Putamen (tissue), 1 donor: ENCODE measurements at regions not wholly inside any gene's neighbourhood (a gene's known extent, or its start where the extent isn't known, plus 50 kb on each side); places are given as distances from the start of the nearest gene placed in this dataset.

Experiments used
- DNase-seq: peaks from one replicate; pipeline ENCODE4 v3.0.0-alpha.2; 2016; ENCODE audit warnings: low spot score

DNA sequence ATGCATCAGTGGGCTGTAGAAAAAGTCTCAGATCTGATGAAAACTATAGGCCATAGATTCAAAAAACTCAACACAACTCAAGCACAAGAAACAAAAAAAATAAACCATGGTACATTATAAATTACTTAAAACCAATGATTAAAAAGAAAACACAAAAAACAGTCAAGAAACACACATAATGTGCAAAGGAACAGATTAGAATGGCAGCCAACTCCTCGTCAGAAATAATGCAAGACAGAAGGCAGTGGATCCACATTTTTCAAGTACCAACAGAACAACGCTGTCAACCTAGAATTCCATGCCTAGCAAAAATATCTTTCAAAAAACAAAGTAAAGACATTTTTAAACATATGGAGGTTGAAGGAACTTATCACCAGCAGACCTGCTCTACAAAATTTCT, 69.7 kb downstream of the PSMB1 start:
- no peak for DNase-seq

DNA sequence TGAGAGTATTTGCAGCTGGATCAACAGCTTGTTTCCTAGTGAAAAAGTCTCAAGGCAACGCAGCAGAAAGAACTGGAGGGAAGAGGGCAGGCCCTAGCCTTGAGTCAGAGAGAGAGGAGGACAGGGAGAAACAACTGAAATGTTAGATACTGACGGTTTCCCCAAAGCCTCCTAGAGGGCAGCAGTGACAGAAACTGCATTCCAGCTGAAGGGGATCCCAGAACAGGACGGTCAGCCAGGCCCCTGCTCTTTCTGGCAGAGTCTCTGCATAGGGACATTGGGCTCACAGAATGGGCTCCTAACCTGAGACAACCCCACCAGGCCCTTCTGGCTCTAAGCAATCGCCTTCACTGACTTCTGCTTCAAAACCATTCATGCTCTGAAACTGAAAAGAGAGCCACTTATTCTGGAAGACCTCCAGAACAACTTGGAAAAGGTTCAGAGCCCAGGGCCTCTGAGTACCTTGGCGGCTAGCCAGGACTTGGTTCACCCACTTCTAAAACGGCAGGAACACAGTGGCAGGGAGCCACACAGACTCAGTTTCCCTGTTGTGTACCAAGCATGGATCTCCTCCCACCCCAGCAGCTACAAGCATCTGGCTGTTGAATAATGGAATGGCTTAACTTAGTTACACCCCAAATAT, 72.9 kb downstream of the PSMB1 start:
- DNase-seq: peak; percentile 24

DNA sequence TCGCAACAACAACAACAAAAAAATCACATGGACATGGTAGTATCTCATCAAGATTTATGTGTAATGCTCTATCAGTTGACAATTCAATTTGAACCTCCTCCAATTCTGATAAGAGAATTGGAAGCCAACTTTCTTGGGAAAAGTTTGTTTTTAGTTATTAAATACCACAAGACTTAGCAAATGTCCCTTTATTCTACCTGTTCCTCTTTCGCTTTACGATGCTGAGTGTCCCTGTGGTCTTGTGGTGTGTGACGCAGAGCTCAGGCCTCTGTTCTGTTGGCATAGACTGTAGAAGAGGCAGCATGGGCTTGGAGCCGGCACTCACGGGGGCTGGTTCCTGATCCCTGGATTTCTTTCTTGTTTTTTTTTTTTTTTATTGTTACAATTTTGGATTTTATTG, 76.7 kb downstream of the PSMB1 start:
- no peak for DNase-seq

DNA sequence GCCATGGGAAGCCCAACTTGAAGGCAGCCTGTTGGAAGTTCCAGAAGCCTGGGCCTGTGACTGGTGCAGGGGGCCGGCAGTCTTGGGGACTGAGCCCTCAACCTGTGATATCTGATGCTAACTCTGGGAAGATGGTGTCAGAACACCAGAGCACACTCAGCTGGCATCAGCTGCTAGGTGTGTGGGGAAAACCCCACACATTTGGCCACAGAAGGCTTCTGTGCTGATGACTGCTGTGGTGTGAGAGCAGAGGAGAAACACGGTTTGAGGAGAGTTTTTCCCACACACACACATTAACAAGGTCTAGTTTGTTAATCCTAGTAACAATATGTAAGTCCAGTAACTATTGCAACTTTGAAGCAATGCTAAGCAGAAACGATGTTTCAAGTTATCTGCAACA, 78.0 kb downstream of the PSMB1 start:
- DNase-seq: no peak

DNA sequence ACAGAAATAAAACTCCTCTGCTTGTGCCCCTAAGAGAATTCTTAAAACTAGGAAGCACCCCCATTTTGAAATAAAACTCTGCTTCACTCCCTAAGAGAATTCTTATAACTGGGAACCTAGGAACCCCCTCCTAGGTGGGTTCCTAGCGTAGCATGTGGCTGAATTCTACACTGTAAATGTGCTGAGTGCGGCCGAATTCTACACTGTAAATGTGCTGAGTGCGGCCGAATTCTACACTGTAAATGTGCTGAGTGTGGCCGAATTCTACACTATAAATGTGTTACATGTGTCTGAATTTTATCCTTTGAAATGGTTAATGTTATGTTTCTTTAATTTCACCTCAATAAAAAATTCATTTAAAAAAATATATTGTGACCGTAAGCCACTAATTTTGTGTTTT, 79.3 kb downstream of the PSMB1 start:
- DNase-seq: no peak

DNA sequence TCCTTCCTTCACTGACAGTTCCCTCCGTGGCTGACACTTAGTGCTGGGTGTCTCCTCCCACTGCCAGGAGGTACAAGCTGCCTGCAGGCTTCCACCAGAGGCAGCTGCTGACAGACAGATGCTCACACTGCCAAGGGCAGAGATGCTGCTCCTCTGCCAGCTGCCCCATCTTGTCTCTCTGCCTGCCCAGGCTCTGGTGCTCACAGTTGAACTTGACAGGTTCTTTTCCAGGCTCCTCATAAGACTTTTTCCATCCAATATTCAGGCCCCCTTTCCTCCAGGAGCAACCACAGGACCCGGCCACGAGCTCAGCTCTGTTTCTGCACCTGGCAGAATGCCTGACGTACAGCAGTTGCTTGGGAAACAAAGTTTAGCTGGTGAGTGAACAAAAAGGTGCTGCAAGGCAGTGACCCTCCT, 79.8 kb downstream of the PSMB1 start:
- DNase-seq: peak; percentile 77

DNA sequence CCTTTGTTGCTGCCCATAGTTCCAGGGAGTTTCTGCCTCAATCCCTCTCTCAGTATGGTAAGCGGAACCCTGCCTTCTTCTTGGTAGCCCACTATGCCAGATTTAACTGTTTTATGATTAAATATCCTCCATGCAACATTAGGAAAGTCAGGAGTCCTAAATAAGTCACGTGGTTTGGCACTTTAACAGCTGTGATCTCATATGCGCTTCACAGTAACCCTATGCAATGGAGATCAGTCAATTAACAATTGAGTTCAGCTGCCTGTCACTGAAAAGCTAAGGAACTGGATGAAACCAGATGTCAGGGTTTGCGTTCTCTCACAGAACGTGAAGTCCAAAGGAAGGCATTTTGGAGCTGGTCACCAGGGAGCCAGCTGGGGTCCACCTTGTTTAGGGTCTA, 81.6 kb downstream of the PSMB1 start:
- no peak for DNase-seq

DNA sequence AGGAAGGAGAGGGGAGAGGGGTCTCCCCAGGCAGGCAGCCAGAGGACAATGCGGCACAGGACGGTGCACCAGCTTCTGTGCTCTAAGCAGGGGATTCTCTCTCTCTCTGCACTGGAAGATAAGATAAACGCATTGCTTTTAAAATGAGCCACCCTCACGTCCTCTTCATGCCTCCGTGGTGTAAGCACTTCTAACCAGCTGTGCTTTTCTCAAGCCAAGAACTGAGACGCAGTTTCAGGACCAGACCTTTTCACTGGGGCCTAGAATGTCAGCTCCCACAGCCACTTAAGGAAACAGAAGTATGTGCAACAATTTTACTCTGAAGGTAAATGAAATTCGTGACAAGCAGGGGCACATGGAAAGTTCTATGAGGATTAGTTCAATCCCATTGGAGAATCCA, 82.4 kb downstream of the PSMB1 start:
- DNase-seq: no peak

DNA sequence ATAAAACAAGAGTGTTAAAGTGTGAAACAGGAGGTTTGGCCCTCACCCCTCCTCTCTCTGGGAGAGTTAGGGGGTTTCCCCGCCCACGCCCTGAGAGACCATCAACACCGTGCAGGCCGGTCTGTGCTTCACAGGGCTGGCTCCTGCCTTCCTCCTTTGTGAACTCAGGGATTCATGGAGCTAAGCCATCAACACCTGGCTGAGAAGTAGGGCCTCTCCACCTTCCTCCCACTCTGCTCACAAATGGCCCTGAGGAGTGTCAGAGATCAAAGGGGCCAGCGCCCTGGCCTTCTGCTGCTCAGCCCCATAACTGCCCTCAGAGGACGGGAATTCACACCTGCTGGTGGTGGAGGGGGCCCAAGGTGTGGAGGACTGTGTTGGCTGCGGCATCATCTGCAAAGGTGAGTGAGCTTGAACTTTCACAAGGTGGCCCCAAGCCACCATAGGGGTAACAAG, 88.6 kb downstream of the PSMB1 start:
- DNase-seq: no peak

DNA sequence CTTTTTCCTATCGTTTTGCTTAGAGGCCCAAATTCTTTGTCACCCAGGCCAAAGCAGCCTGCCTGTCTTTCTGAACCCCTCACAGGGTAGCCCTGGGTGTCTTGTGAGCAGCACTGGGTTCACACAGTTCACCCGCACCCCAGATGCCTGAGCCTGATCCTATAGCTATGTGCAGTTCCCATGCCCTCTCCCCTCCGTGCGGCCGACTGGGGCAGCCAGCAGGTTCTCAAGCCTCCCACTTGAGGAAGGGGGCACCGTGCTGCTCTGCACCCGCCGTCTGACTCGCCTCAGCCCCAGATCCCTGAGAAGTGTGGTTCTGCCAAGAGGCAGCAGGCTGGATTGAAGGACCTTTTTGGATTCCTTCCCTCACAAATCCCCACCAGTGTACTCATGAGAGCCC, 89.0 kb downstream of the PSMB1 start:
- DNase-seq: no peak

DNA sequence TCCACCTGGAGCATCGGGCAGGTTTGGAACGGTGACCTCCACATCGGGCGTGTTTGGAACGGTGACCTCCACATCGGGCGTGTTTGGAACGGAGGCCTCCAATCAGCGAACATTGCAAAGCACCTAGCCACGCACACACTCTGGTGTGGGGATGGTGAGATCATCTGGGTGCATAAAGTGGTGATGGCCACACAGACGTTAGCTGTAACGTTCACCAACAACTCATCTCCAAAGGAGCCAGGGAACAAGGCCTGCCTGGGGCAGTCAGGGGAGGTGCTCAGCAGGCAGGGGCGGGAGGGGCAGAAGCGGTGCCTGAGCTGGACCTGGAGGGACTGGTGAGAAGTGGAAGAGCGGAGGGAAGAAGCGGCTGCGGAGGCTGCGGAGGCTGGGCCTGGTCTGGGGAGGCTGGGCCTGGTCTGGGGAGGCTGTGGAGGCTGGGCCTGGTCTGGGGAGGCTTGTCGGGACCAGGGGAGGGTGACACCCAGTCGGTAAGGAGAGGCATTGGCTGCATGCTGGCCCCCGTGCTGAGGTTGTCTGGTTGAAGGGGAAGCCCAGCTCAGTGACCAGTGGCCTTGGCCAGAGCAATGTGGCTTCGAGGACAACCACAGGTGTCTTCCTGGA, 89.9 kb downstream of the PSMB1 start:
- no peak for DNase-seq

DNA sequence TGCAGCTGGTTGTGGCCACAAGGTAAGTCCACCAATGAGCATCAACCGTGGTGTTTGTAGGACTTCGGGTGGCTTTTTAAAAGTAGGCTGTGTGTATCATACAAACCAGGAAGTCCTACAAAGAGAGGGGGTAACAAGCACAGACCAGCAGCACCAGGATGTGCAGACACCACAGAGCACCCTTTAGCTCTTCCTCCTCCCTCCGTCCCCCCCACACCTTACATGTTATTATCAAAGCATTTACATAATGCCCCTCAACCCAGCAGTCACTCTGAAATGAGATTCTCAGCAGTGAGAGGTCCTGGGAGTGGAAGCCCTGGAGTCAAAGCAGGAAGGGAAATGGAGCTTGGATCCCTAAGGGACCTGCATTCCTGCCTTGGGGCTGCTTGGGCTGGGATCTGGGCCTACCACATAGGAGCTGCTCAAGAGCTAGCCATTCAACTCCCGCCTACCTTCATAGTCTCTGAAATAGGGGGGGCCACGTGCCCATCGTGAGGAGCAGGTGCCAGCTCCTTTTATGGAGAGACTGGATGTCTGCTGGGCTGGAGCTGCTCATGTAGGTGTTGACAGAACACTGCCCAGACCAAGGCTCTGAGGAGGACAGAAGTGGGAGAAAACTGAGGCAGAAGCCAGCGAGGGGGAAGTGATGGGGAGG, 90.6 kb downstream of the PSMB1 start:
- no peak for DNase-seq

DNA sequence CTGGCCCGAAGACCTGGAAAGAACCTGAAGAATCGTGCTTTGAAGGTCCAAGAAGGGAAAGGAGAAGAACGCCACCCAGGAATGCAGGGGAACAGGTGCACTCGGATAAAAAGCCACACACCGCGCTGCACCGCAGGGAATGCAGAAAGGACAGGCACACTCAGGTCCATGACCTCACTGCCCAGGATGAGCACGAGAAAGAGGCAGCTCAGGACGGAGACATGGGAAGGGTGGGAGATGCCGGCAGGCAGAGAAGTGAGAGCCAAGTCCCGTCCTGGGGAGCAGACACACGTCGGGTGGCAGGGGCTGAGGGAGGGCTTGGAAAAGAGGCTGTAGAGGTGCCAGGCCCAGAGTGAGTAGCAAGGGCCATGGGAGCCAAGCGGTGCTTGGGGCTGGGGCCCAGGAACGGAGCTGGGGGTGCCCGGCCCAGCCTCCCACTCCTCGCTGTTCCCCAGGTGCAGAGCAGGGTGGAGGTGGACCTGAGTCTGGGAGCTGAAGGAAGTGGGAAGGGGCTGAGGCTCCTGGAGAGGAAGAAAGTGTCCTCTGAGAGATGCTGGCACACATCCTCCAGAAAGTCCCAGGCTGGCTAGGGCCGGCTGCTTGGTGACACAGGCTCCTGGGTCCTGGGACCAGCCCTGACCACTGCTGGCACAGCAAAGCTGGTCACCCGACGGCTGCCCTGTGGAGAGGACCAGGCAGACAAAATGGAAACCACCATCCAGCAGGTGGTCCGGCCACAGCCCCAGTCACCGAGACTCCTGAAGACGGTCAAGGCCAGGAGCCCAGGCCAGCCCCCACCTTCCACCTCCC, 91.3 kb downstream of the PSMB1 start:
- DNase-seq: no peak

DNA sequence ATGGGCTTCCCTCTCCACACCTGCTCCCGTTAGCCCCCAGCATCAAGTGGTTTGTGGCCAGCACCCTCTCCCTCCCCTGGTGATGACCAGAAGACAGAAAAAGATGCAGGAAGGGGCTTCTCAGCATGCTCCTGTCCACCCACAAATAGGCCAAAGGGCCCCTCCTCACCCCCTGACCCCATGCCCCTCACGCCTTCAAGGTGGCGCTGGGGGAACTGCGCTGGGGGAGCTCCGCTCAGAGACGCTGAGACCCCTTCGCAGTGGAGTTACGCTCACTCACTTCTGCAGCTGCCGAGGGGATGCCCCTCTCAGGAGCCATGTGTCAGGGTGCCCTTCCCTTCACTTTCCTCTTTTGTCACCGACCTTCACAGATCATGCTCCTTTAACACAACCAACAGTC, 92.0 kb downstream of the PSMB1 start:
- DNase-seq: no peak

DNA sequence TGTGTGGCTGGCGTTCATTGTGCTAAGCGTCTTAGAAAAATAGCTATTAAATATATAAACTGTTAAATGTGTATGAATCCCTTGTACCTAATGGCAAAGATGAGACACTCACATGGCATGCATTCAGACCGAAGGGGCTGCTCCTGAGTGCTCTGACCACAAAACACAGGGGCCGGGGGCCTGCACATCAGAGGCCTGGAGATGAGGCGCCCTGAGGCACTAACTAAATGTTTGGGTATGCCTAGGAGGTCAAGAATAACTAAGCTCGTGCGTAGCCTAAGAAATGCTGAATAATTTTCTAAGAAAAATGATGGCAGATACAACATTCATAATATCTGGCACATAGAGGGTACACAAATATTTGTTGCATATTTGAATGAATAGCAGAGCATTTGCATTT, 92.5 kb downstream of the PSMB1 start:
- DNase-seq: no peak

DNA sequence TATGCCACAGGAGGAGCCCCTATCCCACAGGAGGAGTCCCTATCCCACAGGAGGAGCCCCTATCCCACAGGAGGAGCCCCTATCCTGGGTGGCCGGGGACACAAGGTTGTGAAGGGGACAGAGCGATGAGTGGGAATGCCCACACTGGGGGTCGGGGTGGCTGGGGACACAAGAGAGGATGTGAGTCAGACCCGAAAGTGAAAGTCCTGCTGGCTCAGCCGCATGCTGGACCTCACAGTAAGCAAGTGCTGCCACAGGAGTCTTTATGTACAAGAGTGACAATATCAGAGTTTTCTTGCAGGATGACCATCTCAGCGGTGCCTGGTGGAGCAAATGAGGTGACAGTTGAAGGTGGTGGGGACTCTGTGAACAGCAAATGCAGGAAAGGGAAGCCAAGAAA, 93.7 kb downstream of the PSMB1 start:
- no peak for DNase-seq

DNA sequence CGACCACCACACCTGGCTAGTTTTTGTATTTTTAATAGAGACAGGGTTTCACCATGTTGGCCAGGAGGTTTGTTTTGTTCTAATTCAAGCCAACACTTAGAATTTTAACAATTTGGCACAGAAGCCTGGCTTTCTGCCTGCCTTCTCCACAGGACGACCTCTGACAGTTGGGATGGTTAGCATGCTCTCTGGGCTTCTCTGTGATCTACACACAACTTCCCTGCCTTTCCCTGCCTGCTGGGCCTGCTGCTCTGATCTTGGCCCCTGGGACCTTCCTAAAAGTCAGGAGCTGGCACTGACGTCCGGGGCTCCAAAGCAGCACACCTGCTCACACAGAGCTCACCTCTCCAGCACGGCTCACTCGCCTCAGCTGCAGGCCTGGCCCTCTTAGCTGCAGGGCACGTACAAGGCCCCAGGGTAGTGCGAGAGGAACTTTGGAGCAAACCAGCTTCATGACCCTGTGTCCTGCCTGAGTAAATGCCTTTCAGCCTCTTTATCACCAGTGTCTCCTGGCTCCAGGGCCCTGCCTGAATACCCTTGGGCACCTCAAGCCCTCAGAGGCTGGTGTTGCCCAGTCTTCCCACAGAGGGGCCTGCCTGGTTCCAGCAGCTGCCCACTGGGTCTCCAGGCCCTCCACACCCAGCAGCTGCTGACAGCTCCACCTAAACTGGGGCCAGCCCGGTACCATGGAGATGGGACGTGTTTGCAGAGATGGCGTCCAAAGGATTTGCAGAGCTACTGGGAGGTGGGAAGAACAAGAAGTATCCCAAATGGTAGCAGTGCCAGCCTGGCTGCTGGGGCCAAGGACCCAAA, 96.0 kb downstream of the PSMB1 start:
- no peak for DNase-seq
